C4-2B (cell line): ENCODE measurements at regions not wholly inside any gene's neighbourhood (a gene's known extent, or its start where the extent isn't known, plus 50 kb on each side); places are given as distances from the start of the nearest gene placed in this dataset.

Experiments
- ZFX ChIP-seq: fragments of 450-650 bp; IDR thresholded peaks from 2 replicates; pipeline ENCODE4 v1.6.1; 2017
- TF ChIP-seq, protein P1 (sequence below): fragments of 450-650 bp; conservative IDR thresholded peaks from 2 replicates; pipeline ENCODE4 v1.5.1; 2017; ENCODE audit warnings: mild to moderate bottlenecking

DNA sequence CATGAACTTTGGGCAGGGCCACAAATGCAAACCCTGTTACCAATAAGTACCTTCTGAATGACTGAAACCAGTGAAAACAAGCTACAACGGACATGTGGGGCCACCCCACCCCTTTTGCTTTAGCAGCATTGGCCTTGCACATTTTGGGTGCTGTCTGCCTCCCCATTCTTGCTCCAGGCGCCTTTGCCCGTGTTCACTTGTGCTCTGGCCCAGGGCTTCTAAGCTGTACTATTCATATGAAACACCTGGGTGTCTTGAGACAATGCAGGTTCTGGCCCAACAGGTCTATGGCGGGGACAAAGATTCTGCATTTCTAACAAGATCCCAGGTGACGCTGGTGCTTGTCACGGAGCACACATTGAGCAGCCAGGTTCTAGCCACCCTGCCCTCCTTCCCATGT, 96.5 kb upstream of the SDK1 start:
- TF ChIP-seq, protein P1, sequence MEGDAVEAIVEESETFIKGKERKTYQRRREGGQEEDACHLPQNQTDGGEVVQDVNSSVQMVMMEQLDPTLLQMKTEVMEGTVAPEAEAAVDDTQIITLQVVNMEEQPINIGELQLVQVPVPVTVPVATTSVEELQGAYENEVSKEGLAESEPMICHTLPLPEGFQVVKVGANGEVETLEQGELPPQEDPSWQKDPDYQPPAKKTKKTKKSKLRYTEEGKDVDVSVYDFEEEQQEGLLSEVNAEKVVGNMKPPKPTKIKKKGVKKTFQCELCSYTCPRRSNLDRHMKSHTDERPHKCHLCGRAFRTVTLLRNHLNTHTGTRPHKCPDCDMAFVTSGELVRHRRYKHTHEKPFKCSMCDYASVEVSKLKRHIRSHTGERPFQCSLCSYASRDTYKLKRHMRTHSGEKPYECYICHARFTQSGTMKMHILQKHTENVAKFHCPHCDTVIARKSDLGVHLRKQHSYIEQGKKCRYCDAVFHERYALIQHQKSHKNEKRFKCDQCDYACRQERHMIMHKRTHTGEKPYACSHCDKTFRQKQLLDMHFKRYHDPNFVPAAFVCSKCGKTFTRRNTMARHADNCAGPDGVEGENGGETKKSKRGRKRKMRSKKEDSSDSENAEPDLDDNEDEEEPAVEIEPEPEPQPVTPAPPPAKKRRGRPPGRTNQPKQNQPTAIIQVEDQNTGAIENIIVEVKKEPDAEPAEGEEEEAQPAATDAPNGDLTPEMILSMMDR = no peak
- no peak for TF ChIP-seq ZFX
